GM21717 (cell line): ENCODE measurements at regions not wholly inside any gene's neighbourhood (a gene's known extent, or its start where the extent isn't known, plus 50 kb on each side); places are given as distances from the start of the nearest gene placed in this dataset.
"Not testable (repeated sequence)": the region's sequence is repeated elsewhere in the genome, so short reads cannot be mapped to it uniquely, and the experiment has no call there.

Experiments used
- ATAC-seq: cut with Tn5 transposase; IDR thresholded peaks from one replicate; pipeline ENCODE4 v1.9.1; 2021; ENCODE audit warnings: mild to moderate bottlenecking, moderate library complexity; ENCODE audit not compliant: unreplicated experiment

GRCh38 chr5:56733580-56733979 is 81.8 kb upstream of the MAP3K1 start:
- no peak for ATAC-seq

- no peak for ATAC-seq
These were observed 83.2 kb upstream of the MAP3K1 start for GRCh38 chr5:56732121-56732520.

- ATAC-seq, result not testable (repeated sequence)
These were observed 83.9 kb upstream of the MAP3K1 start for GRCh38 chr5:56731473-56731872.

- ATAC-seq, result no peak
These were observed 85.9 kb upstream of the MAP3K1 start for GRCh38 chr5:56729488-56729887.

- no peak for ATAC-seq
These were observed 89.5 kb upstream of the MAP3K1 start for GRCh38 chr5:56725711-56726411.

- not testable (repeated sequence) for ATAC-seq
These were observed 90.5 kb upstream of the MAP3K1 start for GRCh38 chr5:56724857-56725256.

- no peak for ATAC-seq
These were observed 93.0 kb upstream of the MAP3K1 start for GRCh38 chr5:56722317-56722716.

GRCh38 chr5:56717253-56717987 is 97.9 kb upstream of the MAP3K1 start:
- no peak for ATAC-seq

- no peak for ATAC-seq
These were observed 99.4 kb upstream of the MAP3K1 start for GRCh38 chr5:56715986-56716385.

- ATAC-seq, result no peak
These were observed 102.3 kb upstream of the MAP3K1 start for GRCh38 chr5:56712895-56713591.

- ATAC-seq, result no peak
These were observed 104.3 kb upstream of the MAP3K1 start for GRCh38 chr5:56710826-56711590.

- ATAC-seq, result no peak
These were observed 108.8 kb upstream of the MAP3K1 start for GRCh38 chr5:56706504-56706903.

- no peak for ATAC-seq
These were observed 110.1 kb upstream of the MAP3K1 start for GRCh38 chr5:56705217-56705616.

- no peak for ATAC-seq
These were observed 111.4 kb upstream of the MAP3K1 start for GRCh38 chr5:56703952-56704351.

- ATAC-seq, result no peak
These were observed 114.6 kb upstream of the MAP3K1 start for GRCh38 chr5:56700711-56701110.

GRCh38 chr5:56699538-56699937 is 115.8 kb upstream of the MAP3K1 start:
- no peak for ATAC-seq

- ATAC-seq, result no peak
These were observed 116.6 kb upstream of the MAP3K1 start for GRCh38 chr5:56698463-56699381.

GRCh38 chr5:56696900-56697299 is 118.4 kb upstream of the MAP3K1 start:
- ATAC-seq, result no peak

GRCh38 chr5:56693220-56693579 is 122.1 kb upstream of the MAP3K1 start:
- no peak for ATAC-seq
